ENCODE measurements at regions not wholly inside any gene's neighbourhood (a gene's known extent, or its start where the extent isn't known, plus 50 kb on each side); places are given as distances from the start of the nearest gene placed in this dataset.

- no peaks in the 10 kb centered on the region for H3K9me3 Mint-ChIP-seq (ENCODE audit: low read depth)
- no peaks in the 10 kb centered on the region for H3K27me3 Mint-ChIP-seq
- no peak for DNase-seq (ENCODE audit: low spot score, unreplicated experiment)
- no peak overlapping the region for H3K27ac Mint-ChIP-seq
- no peak for TF ChIP-seq CTCF (IDR thresholded peaks at IDR 0.05; ENCODE audit: unreplicated experiment)
- no peaks in the 10 kb centered on the region for H3K36me3 Mint-ChIP-seq (ENCODE audit: insufficient read depth)
- H3K4me3 Mint-ChIP-seq (ENCODE audit: low read depth) = no peak overlapping the region
- H3K4me1 Mint-ChIP-seq (ENCODE audit: low read depth) = peaks cover 1% of the 10 kb centered on the region
Observed at GRCh38 chr4:162502109-162502508, 338.3 kb upstream of the FSTL5 start.

GRCh38 chr4:162499478-162499877 lies 335.7 kb upstream of the FSTL5 start:
- Mint-ChIP-seq H3K36me3 (ENCODE audit: insufficient read depth) (no peaks in the 10 kb centered on the region), H3K9me3 (ENCODE audit: low read depth) (no peaks in the 10 kb centered on the region), H3K27me3 (no peaks in the 10 kb centered on the region), H3K27ac (no peak overlapping the region), H3K4me3 (ENCODE audit: low read depth) (no peak overlapping the region), H3K4me1 (ENCODE audit: low read depth) (peaks cover 1% of the 10 kb centered on the region)
- peak; percentile 52 for TF ChIP-seq CTCF (IDR thresholded peaks at IDR 0.05; ENCODE audit: unreplicated experiment)
- DNase-seq (ENCODE audit: low spot score, unreplicated experiment) = no peak

GRCh38 chr4:162498168-162498567 lies 334.4 kb upstream of the FSTL5 start:
- Mint-ChIP-seq H3K27me3 (no peaks in the 10 kb centered on the region), H3K27ac (no peak overlapping the region), H3K36me3 (ENCODE audit: insufficient read depth) (no peaks in the 10 kb centered on the region), H3K4me3 (ENCODE audit: low read depth) (no peak overlapping the region), H3K4me1 (ENCODE audit: low read depth) (peaks cover 1% of the 10 kb centered on the region), H3K9me3 (ENCODE audit: low read depth) (no peaks in the 10 kb centered on the region)
- no peak for TF ChIP-seq CTCF (IDR thresholded peaks at IDR 0.05; ENCODE audit: unreplicated experiment)
- DNase-seq (ENCODE audit: low spot score, unreplicated experiment) = no peak

GRCh38 chr4:162497564-162498167 lies 333.9 kb upstream of the FSTL5 start:
- Mint-ChIP-seq H3K9me3 (ENCODE audit: low read depth) (peaks cover 1% of the 10 kb centered on the region), H3K4me3 (ENCODE audit: low read depth) (no peak overlapping the region), H3K27ac (no peak overlapping the region), H3K4me1 (ENCODE audit: low read depth) (peaks cover 1% of the 10 kb centered on the region), H3K27me3 (no peaks in the 10 kb centered on the region), H3K36me3 (ENCODE audit: insufficient read depth) (no peaks in the 10 kb centered on the region)
- TF ChIP-seq CTCF (IDR thresholded peaks at IDR 0.05; ENCODE audit: unreplicated experiment) = peak; percentile 91
- no peak for DNase-seq (ENCODE audit: low spot score, unreplicated experiment)

- Mint-ChIP-seq H3K27me3 (no peaks in the 10 kb centered on the region), H3K27ac (no peak overlapping the region), H3K4me1 (ENCODE audit: low read depth) (peaks cover 1% of the 10 kb centered on the region), H3K4me3 (ENCODE audit: low read depth) (no peak overlapping the region), H3K9me3 (ENCODE audit: low read depth) (peaks cover 16% of the 10 kb centered on the region), H3K36me3 (ENCODE audit: insufficient read depth) (no peaks in the 10 kb centered on the region)
- no peak for TF ChIP-seq CTCF (IDR thresholded peaks at IDR 0.05; ENCODE audit: unreplicated experiment)
- DNase-seq (ENCODE audit: low spot score, unreplicated experiment) = no peak
Observed at GRCh38 chr4:162494935-162495334, 331.1 kb upstream of the FSTL5 start.

All from progenitor cell of endocrine pancreas (in vitro differentiated cells).